ENCODE measurements at regions not wholly inside any gene's neighbourhood (a gene's known extent, or its start where the extent isn't known, plus 50 kb on each side); places are given as distances from the start of the nearest gene placed in this dataset.

GRCh38 chr2:207375207-207375875 is 154.4 kb upstream of the CREB1 start:
- TF ChIP-seq POLR2AphosphoS5 (IDR thresholded peaks at IDR 0.05) (no peak), CTCF (IDR thresholded peaks at IDR 0.05; ENCODE audit: poor library complexity, severe bottlenecking) (no peak), SMC3 (conservative IDR thresholded peaks at IDR 0.05; ENCODE audit: poor library complexity) (no peak), TAF1 (IDR thresholded peaks at IDR 0.05; ENCODE audit: low read depth) (no peak), EZH2 (IDR thresholded peaks at IDR 0.05; ENCODE audit: borderline replicate concordance, insufficient read depth, low read length, poor library complexity, severe bottlenecking) (no peak)
